HG03571 (cell line): ENCODE measurements at regions not wholly inside any gene's neighbourhood (a gene's known extent, or its start where the extent isn't known, plus 50 kb on each side); places are given as distances from the start of the nearest gene placed in this dataset.
"Not testable (repeated sequence)": the region's sequence is repeated elsewhere in the genome, so short reads cannot be mapped to it uniquely, and the experiment has no call there.

Source experiments
- ATAC-seq: cut with Tn5 transposase; IDR thresholded peaks from one replicate; pipeline ENCODE4 v1.9.1; 2021; ENCODE audit not compliant: unreplicated experiment

DNA sequence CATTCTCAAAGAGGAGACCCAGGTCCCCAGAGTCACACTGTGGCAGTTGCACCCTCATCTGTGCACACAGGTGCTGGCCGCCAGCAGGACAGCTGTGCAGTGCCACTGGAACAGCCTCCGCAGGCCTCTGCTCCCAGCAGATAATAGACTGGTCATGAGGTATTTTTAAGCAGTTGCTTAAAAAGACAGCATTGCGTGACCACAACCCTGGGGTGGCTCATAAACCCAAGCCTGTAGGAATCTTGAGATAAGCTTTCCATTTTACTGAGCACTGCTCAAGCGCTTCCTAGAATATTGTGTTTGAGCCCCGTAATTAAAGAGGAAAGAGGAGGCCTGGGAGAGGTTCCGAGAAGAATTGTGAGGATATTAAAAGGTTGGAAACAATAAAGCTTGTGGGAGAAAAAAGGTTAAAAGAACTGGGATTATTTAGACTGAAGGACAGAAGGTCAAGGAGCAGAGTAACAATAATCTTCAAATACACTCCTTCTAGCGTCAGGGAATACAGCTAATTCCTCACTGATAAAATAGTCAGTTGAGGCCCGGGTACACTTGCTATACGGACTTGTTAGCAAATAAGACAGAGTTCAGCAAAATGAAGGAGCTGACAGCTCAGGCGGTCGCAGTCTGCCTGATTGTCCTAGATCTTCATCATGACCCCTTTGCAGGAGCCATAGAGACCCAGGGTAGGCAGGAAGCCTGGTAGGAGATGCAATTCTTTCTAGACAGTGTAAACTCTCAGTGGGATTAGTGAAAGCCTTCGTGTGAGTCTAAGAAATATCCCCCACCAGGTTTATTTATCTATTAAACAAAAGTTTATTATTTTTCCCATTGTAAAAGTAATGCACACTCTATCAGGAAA is 86.2 kb upstream of the KIT start:
- ATAC-seq = no peak

DNA sequence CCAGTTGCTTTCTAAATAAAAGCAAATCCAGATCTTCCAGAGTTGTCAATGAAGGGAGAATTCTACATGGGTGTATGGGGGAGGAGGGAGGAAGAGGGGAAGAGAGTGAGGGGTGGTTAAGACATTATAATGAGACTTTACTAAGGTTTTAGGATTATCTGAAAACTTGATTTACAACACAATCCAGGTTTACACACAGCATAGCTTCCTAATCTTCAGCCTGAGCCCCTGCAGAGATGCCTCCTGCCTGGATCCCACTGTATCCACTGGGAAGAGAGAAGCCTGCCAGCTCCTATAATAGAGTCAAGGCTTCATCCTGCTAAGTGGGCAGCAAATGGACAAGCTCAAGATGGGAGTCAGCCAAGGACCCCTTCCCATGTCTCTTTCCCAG is 85.6 kb upstream of the KIT start:
- ATAC-seq = no peak

DNA sequence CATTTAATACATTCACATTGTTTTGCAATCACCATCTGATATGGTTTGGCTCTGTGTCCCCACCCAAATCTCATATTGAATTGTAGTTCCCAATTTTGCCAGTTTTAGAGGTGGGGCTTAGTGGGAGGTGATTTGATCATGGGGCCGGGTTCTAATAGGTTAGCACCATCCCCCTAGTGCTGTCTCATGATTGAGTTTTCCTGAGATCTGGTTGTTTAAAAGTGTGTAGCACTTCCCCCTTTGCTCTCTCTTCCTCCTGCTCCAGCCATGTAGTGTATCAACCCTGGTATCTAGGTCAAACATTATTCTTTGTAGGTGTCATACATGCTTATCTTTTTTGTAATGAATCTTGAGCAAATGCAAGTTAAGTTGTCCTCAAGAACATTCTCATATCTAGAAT is 83.3 kb upstream of the KIT start:
- no peak for ATAC-seq

DNA sequence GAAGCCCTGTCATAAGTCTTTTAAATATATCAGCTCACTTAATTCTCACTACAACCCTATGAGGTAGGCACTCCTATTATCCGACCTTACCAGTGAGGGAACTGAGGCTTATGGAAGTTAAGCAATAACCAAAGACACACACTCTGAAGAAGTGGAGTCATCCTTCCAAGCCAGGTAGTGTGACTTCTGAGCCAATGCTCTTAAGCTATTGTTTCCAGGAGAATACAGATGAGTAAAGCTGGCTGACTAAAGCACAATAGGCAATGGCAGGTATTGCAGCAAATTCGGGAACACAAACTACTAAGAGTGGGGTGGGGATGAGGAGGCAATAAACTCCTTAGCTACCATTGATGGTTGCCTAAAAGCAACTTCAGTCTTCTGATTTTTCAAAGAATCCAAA is 81.8 kb upstream of the KIT start:
- no peak for ATAC-seq

DNA sequence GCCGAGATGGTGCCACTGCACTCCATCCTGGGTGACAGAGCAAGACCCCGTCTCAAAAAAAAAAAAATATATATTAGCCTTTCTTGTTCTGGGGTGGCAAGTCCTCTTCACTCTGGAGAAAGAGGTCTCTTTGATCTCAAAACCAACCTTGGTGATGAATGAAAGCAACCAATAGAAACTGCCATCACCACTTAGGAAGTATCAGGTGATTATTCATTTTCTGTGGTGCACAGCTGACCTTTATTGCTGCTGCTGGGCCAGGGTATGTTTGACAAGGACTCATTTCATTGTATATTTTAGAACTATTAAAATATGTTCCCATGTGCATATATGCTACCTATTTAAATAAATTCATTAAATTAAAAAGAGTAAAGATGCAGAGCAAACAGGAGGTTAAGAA is 76.0 kb upstream of the KIT start:
- no peak for ATAC-seq

DNA sequence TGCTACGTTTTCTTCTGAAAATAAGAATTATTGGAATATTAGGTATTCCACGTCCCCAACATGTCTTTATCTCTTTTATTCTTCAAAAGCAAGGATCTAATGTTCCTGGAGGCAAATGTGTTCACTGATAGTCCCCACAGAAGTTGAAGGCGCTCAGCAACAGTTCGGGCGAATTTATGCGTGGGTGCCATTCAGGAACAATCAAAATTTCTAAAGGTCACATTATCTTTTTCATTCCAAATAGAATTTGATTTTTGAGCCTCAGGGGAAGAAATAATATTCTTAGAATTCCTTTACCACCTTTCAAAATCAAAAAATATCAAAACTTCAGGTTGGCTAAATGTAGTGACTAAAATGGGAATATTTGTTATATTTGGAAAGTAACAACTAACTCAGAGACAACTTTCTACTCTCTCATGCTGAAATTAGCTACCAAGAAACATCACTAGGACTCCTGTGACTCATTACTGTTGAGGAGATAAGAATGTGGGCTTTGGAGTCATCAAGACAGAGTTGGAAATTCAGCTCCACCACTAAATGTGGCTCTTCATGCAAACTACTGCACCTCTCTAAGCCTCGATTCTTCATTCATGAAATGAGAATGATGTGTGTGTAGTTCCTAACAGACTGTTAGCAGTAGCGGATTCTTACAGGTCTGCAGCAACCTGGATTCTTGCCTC is 72.3 kb upstream of the KIT start:
- no peak for ATAC-seq

DNA sequence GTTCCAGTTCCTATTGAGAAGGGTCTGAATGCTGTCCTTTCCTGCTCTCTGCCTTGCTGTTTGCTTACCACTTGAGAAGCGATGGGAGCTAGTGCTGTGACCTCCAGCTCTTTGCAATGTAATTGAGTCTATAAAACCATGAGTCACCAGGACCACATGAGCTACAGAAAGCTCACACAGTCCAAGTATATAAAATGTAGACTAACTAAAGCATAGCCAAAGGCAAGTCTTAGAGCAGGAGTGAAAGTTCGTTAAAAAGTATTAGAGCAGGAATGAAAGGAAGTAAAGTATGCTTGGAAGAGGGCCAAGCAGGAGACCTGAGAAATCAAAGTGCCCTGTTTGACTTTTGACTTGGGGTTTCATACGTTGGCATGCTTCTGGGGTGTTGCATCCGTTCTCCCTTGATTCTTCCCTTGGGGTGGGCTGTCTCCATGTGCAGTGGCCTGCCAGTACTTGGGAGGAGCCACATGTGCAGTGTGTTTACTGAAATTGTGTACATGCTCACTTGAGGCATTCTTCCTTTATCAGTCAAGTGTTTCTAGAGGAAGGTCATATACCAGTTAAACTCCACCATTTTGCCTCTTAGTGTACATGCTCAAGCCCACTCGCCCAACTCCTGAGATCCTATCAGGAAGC is 71.3 kb upstream of the KIT start:
- ATAC-seq = no peak

DNA sequence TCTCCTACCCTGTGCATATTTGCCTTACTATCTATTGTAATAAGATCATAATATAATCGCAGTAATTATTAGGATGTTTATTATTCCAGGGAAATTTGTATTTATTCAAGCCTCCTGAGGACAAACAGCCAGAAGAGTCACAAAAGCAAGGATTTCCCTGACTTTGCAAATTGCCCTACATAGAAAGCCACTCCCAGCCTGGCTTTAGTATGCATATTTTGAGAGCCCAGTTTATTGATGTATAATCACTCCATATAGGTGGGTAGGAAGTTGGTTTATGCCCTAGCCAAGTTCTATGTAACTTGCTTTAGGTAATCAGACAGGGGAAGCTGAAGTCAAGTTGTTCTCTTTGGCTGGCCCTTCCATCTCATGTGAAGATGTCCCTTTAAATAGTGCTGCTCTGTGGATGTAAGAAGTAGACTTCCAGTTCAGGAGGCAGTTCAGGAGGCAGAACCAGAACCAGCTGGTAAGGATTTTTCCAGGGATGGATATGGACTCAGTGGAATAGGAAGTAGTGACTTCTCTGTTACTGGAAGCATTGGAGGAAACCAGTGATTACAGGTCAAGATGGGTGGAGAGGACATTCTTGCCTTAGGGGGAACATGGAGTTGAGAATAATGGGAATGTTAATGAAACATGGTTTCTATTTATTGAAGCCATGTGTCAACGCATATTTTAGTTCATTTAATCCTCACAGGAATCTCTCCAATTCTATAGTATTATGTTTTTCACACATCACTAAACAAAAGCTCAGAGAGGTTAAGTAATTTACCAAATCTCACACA is 70.5 kb upstream of the KIT start:
- no peak for ATAC-seq

DNA sequence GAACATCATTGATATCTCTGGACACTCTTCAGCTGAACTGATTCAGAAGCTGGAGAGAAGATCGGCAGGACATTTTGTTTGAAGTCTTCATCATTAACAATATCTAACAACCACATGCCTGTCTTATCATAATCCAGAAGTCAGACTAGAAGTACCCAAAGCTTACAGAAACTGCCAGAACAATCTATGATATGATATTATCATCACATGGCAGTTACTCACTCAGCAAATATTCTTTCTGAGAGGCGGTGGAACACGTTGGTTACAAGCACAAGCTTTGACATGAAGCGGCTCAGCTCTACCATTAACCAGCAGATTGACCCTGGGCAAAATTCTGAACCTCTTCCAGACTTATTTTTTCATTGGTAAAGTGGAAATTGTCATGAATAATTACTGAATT is 69.4 kb upstream of the KIT start:
- no peak for ATAC-seq

DNA sequence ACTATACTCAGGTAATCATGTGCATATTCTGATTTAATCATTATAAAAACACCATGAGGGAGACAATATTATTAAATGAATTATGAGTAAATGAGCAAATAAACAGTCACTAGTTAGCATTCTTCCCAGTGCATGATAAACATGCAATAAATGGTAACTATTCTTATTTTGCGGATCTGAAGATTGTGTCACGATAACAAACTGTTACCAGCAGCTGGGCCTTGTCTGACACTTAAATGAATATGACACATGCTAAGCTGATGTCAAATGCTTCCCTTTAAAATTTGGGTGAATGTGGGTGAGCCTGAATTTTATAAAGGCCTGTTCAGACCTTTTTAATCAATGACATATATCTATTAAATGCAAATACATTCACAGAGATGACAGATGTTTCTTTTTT is 68.2 kb upstream of the KIT start:
- no peak for ATAC-seq

DNA sequence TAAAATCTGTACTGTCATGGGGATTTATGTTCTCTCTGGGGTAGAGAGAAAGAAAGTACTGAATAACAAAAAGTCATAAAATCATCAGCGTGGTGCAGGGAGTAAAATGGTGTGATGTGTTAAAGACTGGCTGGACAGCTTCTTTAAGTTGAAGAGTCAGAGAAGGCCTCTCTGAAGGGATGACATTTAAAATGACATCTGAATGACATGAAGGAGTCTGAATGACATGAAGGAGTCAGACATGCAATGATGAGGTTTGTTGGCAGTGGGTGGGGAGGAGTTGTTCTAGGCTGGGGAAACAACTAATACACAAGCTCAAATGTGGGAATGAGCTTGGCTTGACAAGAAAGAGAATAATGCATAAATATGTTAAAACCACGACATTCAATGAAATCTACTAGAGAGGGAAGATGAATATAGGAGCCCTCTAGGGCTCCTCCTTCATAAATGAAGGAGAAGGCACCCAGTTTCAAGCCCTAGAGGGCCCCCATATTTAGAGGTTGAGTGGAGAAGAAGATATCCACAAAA is 63.9 kb upstream of the KIT start:
- no peak for ATAC-seq

DNA sequence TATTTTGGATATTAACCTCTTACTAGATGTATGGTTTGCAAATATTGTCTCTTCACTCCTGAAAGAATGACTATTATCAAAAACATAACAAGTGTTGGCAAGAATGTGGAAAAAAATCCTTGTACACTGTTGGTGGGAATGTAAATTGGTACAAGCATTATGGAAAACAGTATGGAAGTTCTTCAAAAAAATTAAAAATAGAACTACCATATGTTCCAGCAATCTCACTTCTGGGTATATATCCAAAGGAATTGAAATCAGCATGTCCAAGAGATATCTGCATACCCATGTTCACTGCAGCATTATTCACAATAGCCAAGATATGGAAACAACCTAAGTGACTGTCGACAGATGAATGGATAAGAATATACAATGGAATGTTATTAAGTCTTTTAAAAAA is 61.6 kb upstream of the KIT start:
- ATAC-seq = no peak

DNA sequence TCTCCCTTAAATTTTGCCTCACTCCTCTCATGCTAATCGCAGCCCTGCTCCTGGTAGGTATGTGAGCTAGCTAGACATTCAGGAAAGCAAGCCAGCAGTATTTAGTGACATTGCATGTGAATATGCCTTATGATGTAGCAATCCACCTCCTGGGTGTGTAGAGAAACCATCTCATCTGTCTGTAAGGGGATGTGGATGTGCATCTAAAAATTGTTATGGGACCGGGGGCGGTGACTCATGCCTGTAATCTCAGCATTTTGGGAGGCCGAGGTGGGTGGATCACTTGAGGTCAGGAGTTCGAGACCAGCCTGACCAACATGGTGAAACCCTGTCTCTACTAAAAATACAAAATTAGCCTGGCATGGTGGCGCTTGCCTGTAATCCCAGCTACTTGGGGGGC is 60.1 kb upstream of the KIT start:
- ATAC-seq = not testable (repeated sequence)

DNA sequence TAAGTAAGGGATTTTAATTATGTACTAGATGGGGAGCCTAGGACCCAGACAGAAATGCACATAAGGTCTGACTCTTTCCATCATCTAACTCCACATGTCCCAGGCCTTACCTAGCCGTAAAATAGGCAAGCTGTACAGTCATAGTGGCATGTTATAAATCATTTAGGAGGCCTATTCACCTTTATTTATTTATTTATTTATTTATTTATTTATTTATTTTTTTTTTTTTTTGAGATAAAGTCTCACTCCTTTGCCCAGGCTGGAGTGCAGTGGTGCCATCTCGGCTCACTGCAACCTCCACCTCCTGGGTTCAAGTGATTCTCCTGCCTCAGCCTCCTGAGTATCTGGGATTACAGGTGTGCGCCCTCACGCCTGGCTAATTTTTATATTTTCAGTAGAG is 55.6 kb upstream of the KIT start:
- ATAC-seq = not testable (repeated sequence)

DNA sequence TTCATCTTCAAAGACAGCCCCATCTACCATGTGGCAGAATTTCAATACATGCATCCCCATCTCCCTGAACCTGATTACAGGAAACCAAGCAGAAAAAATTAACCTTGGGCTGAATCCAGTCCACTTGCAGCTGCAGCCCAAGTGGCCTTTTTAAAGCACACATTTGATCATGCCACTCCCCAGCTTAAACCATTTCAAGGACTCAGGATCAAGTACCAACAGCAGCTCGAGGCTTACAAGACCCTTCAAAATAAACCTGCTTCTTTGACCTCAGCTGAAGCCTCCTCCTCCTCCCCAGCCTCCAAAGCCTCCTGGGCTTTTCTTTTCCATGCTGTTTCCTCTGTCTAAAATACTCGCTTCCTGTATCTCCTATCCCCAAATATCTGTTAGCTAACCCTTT is 50.7 kb upstream of the KIT start:
- ATAC-seq = no peak

DNA sequence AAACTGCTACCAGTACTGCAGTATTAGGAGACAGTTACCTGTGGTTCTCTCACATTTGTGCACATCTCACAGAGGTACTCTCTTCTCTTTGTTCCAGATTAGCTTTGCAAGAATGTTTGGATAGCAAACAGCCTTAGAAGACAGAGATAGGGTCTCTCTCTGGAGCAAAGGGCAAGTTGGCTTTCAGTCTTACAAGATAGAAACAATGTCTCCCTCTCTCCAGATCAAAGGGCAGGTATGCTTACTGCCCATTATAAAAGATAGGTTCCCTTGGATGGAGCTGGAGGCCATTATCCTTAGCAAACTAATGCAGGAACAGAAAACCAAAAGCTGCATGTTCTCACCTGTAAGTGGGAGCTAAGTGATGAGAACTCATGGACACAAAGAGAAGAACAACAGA is 50.2 kb upstream of the KIT start:
- ATAC-seq = no peak
